Common myeloid progenitor, CD34-positive (primary cell): ENCODE measurements at regions not wholly inside any gene's neighbourhood (a gene's known extent, or its start where the extent isn't known, plus 50 kb on each side); places are given as distances from the start of the nearest gene placed in this dataset.

Experiments
- CTCF ChIA-PET: fragments of 350-600 bp; sonication (Branson Sonifier 250); formaldehyde crosslinking; loops from one replicate; lab custom pipeline; 2021; ENCODE audit warnings: antibody characterized with exemption; lab: Charles Lee
- POLR2A ChIA-PET: fragments of 350-600 bp; sonication (Branson Sonifier 250); formaldehyde crosslinking; loops from one replicate; lab custom pipeline; 2021; ENCODE audit warnings: antibody characterized with exemption; lab: Charles Lee
- DNase-seq, 3 donors: peaks; one replicate each; pipeline versions ENCODE4 v3.0.0 to v3.0.0-alpha.2; 2013
- H3K27ac ChIP-seq, 2 experiments: 1 replicate in 1 of 2; 2 replicates in 1 of 2; pipeline ENCODE4 v1.7.0; 2013; ENCODE audit warnings: inconsistent platforms in 2 of 2, low read length in 2 of 2, mild to moderate bottlenecking in 2 of 2, low read depth in 1 of 2, moderate library complexity in 1 of 2; ENCODE audit not compliant: severe bottlenecking in 2 of 2, insufficient read depth in 1 of 2, poor library complexity in 1 of 2
- H3K27me3 ChIP-seq, 5 experiments: replicated peaks in 2 of 5; 1 replicate in 3 of 5; 2 replicates in 2 of 5; pipeline versions ENCODE4 v1.6.1 to v1.7.0; 2013; ENCODE audit warnings: low read length in 4 of 5, mild to moderate bottlenecking in 2 of 5, moderate library complexity in 2 of 5, inconsistent platforms in 1 of 5; ENCODE audit not compliant: insufficient read depth in 5 of 5, control insufficient read depth in 4 of 5
- H3K36me3 ChIP-seq, 4 experiments: 1 replicate in 2 of 4; 2 replicates in 2 of 4; pipeline versions ENCODE4 v1.6.1 to v1.7.0; 2013; ENCODE audit warnings: low read length in 3 of 4, control low read depth in 1 of 4, mild to moderate bottlenecking in 1 of 4; ENCODE audit not compliant: control insufficient read depth in 4 of 4, insufficient read depth in 4 of 4
- H3K4me1 ChIP-seq, 4 experiments: 1 replicate in 3 of 4; 2 replicates in 1 of 4; pipeline versions ENCODE4 v1.6.1 to v1.7.1; 2013; ENCODE audit warnings: low read length in 3 of 4, mild to moderate bottlenecking in 3 of 4, control low read depth in 1 of 4, inconsistent platforms in 1 of 4, moderate library complexity in 1 of 4; ENCODE audit not compliant: control insufficient read depth in 4 of 4, insufficient read depth in 4 of 4; ENCODE audit errors: control extremely low read depth in 1 of 4
- H3K4me3 ChIP-seq, 7 experiments: 1 replicate in 4 of 7; 2 replicates in 3 of 7; pipeline versions ENCODE4 v1.5.1 to v1.7.0; 2013; ENCODE audit warnings: mild to moderate bottlenecking in 7 of 7, low read length in 6 of 7, moderate library complexity in 6 of 7, inconsistent platforms in 2 of 7, low read depth in 2 of 7, control low read depth in 1 of 7; ENCODE audit not compliant: insufficient read depth in 4 of 7, control insufficient read depth in 1 of 7; ENCODE audit errors: extremely low read depth in 1 of 7
- H3K9me3 ChIP-seq, 5 experiments: 1 replicate in 4 of 5; 2 replicates in 1 of 5; pipeline versions ENCODE4 v1.6.1 to v1.7.1; 2013; ENCODE audit warnings: low read length in 4 of 5, mild to moderate bottlenecking in 2 of 5, inconsistent platforms in 1 of 5, low read depth in 1 of 5, moderate library complexity in 1 of 5; ENCODE audit not compliant: control insufficient read depth in 4 of 5, insufficient read depth in 2 of 5; ENCODE audit errors: control extremely low read depth in 1 of 5
- WGBS: methylation state at CpG from one replicate; pipeline ENCODE4 v1.1.5; 2013; ENCODE audit not compliant: insufficient coverage; 5-methylcytosine and 5-hydroxymethylcytosine counted together

DNA sequence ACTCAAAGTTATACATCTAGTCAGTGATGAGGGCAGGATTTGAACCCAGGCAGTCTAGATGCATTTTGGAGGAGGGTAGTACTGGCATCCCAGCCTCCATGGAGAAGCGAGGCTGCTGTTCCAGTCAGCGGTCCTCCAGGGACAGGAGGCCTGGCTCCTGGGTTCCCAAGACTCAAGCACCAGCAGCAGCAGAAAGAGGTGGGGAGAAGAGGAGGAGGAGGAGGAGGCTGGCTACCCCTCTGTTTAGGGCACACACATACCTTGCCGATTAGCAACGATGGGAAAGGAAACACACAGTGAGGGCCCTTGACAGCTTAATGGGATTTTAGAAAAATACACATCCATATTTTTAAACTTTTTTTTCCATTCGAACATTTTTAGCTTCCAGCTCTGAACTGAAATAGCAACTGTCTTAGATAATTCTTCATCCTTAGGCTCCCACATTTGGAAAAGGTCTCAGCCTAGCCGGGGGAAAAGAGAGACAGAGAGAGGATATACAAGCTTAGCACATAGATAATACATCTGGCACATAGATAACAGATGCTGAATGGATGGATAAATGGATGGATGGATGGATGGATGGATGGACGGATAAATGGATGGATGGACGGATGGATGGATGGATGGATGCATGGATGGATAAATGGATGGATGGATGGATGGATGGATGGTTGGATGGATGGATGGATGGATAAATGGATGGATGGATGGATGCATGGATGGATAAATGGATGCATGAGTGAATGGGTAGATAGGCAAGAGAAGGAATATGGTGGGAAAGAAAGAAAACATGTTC, 87.9 kb downstream of the LBH start:
- no peak overlapping the region for H3K27ac ChIP-seq
- H3K27me3 ChIP-seq, result no peaks in the 10 kb centered on the region
- H3K36me3 ChIP-seq, result no peaks in the 10 kb centered on the region
- H3K4me1 ChIP-seq, result no peaks in the 10 kb centered on the region
- H3K9me3 ChIP-seq, result no peaks in the 10 kb centered on the region
- no peak for DNase-seq
- WGBS, result 96% methylated on average over 4 of the region's 8 CpGs
- ChIA-PET CTCF (interaction anchor here (0.9 kb wide), 1 partner anchor 11 kb away, joined by 3 read pairs; no protein-coding TSS in a partner anchor), POLR2A (no interaction called here)
- no peak overlapping the region for H3K4me3 ChIP-seq

DNA sequence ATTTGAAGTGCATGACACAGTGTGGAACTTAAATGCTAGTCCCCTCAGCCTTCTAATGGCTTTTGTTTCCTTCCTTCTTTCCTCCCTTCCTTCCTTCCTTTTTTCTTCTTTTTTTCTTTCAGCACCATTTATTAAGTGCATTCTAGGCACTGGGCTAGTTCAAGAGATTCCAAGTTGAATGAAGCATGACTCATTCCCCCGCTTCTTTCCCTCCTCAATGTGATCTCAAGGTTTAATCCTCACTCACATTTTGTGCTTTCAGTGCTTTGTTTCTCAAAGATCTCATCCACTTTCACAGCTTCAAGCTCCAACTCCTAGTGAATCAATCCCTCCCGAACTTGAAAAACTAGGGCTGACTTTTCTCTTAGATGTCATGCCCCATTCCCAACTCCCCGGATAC, 90.1 kb downstream of the LBH start:
- Histone ChIP-seq H3K27me3 (no peaks in the 10 kb centered on the region), H3K27ac (no peak overlapping the region), H3K4me3 (no peak overlapping the region), H3K9me3 (no peaks in the 10 kb centered on the region), H3K36me3 (no peaks in the 10 kb centered on the region), H3K4me1 (no peaks in the 10 kb centered on the region)
- DNase-seq, result no peak
- POLR2A ChIA-PET, result no interaction called here
- WGBS, result 94% methylated on average over 2 of the region's 3 CpGs
- CTCF ChIA-PET, result no interaction called here

DNA sequence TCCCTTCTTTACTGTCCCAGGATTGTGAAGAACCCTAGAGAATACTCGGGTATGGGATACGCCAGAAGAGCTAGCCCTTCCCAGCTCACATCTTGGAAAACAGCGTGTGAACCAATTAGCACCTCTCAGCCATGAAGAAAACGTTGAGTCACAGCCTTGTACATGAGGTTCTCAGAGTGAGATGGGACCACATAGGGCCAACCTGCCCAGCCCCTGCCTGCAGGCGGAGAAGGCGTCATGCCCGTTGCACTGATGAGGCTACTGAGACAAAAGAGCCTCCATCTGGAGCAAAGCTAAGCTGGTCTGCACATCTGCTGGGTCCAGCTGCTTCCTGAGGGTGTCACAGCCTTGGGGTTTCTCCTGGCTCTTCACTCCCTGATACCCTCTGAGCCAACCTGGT, 92.2 kb downstream of the LBH start:
- Histone ChIP-seq H3K36me3 (no peaks in the 10 kb centered on the region), H3K27me3 (no peaks in the 10 kb centered on the region), H3K27ac (no peak overlapping the region), H3K4me1 (no peaks in the 10 kb centered on the region), H3K9me3 (no peaks in the 10 kb centered on the region), H3K4me3 (no peak overlapping the region)
- DNase-seq, result peak in 1 of 3 donors; percentile 8
- CTCF ChIA-PET, result interaction anchor here (1.2 to 3.4 kb wide), 2 partner anchors 11 to 13 kb away, joined by 4 to 11 read pairs; no protein-coding TSS in a partner anchor
- 94% methylated on average over 6 of the region's 7 CpGs for WGBS
- POLR2A ChIA-PET, result no interaction called here

DNA sequence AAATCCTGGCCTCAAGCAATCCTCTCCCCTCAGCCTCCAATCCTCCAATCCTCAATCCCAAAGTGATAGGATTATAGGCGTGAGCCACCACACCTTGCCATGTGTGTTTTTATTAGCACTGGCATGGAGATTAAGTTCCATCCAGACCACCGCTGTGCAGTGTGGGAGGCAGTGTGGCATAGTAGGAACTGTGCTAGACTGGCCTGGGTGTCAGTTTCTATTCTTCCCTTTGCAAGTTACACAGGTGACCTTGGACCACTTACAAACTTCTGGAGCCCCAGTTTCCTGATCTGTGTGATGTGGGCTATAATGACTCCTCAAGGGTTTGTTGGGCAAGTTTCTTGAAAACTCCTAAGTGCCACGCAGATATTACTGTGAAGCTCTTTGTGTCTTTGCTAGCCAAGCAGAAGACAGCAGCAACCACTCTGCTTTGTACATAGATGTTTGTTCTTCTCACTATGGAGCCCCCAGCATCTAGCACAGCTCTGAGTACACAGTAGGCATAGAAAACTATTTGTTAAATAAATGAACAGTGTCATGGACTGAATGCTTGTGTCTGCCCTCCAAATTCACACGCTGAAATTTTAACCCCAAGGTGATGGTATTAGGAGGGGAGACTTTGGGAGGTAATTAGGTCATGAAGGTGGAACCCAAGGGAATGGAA, 93.0 kb downstream of the LBH start:
- POLR2A ChIA-PET, result no interaction called here
- H3K4me1 ChIP-seq, result no peaks in the 10 kb centered on the region
- no peaks in the 10 kb centered on the region for H3K27me3 ChIP-seq
- no peak for DNase-seq
- no peak overlapping the region for H3K4me3 ChIP-seq
- no peaks in the 10 kb centered on the region for H3K36me3 ChIP-seq
- CTCF ChIA-PET, result interaction anchor here (1.2 to 3.4 kb wide), 2 partner anchors 10 to 12 kb away, joined by 4 to 11 read pairs; no protein-coding TSS in a partner anchor
- no peaks in the 10 kb centered on the region for H3K9me3 ChIP-seq
- H3K27ac ChIP-seq, result no peak overlapping the region
- 100% methylated on average over 3 of the region's 4 CpGs for WGBS

DNA sequence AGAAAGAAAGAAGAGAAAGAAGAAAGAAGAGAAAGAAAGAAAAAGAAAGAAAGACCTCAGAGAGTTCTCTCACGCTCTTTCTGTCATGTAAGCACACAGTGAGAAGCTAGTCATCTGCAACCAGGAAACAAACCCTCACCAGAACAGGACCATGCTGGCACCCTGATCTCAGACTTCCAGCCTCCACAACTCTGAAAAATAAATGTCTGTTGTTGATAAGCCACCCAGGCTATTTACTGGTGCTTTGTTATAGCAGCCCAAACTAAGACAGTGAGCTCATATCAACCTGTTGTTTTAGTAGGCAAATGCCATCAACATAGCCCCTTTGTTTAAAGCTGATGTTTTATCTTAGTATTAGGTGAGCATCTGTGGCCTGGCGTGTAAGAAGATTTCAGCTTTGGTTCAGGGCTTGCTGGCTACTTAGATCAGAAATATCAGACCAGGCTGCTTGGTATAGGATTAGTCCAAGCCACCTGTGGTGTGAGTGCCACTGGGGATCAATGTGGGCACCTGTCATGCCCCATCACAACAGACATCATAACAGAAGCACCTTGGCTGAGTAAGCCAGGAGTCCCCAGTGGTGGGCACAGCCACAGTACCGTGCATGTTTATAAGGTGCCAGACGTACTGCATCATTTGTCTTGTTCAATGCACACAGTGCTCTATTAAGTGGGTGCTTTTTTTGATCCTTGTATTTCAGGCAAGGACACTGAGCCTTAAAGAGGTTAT, 94.4 kb downstream of the LBH start:
- no peaks in the 10 kb centered on the region for H3K9me3 ChIP-seq
- no peaks in the 10 kb centered on the region for H3K36me3 ChIP-seq
- POLR2A ChIA-PET, result no interaction called here
- DNase-seq, result peak in 1 of 3 donors; percentile 46
- no peak overlapping the region for H3K4me3 ChIP-seq
- no peaks in the 10 kb centered on the region for H3K27me3 ChIP-seq
- WGBS, result 100% methylated on average over 3 of the region's 4 CpGs
- H3K27ac ChIP-seq, result no peak overlapping the region
- CTCF ChIA-PET, result no interaction called here
- no peaks in the 10 kb centered on the region for H3K4me1 ChIP-seq

DNA sequence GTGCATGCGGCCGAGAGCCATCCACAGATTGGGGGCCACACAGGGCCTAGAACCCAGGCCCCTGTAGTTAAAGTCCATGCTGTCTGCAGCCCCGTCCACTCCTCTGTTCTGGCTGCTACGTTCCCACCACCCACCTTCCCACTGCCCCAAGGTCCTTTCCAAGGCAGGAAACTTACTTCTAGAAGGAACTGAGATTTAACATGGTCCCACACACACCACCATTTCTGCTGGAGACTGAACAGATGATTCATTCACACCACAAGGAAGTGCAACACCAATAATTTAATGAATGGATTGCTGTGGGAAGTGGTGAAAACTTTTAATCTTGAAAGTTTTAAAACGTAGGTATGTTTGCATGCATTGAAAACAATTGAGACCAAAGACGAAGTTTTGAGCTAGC, 95.2 kb downstream of the LBH start:
- POLR2A ChIA-PET, result no interaction called here
- CTCF ChIA-PET, result no interaction called here

More for the DNA sequence above, 95.2 kb downstream of the LBH start:
- Histone ChIP-seq H3K9me3 (no peaks in the 10 kb centered on the region), H3K4me1 (no peaks in the 10 kb centered on the region), H3K27ac (no peak overlapping the region), H3K27me3 (no peaks in the 10 kb centered on the region), H3K36me3 (no peaks in the 10 kb centered on the region), H3K4me3 (no peak overlapping the region)
- DNase-seq, result no peak
- WGBS, result 100% methylated on average over 2 of the region's 6 CpGs
